ENCODE measurements at regions not wholly inside any gene's neighbourhood (a gene's known extent, or its start where the extent isn't known, plus 50 kb on each side); places are given as distances from the start of the nearest gene placed in this dataset.

DNA sequence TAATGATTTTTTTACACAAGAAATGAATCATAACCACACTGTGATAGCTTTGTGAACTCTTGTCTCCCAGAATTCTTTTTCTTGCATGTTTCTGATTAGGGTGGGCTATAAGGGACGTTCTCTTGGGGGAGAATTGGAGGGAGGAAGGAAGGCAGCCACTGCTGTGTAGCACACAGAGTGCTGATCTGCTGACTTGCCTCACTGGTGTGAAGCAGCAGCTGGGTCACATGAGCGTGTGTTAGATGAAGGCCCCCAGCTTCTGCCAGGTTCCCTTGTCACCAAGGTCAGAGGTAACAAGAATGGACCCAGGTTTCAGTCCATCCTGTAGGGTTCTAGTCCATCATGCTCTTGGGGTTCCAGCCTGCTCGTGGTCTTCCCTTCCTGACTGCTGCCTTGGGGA, 107.4 kb upstream of the GLI2 start:
- Histone ChIP-seq H3K27me3 (ENCODE audit: insufficient read depth, low read length) (no peaks in the 10 kb centered on the region), H3K23me2 (ENCODE audit: insufficient read length, low read depth, low read length, poor library complexity, severe bottlenecking) (no peaks in the 10 kb centered on the region)

More for the DNA sequence above, 107.4 kb upstream of the GLI2 start:
- Histone ChIP-seq H2BK120ac (ENCODE audit: low read depth, low read length, poor library complexity, severe bottlenecking) (no peak overlapping the region), H4K5ac (ENCODE audit: insufficient read length, low read depth, low read length) (no peak overlapping the region), H3K14ac (ENCODE audit: insufficient read depth, low read length) (no peak overlapping the region), H2AFZ (ENCODE audit: low read length) (no peak overlapping the region), H3K9me3 (ENCODE audit: control insufficient read depth, low read depth, low read length) (no peaks in the 10 kb centered on the region), H3K4ac (ENCODE audit: low read depth, low read length) (no peak overlapping the region), H2BK12ac (ENCODE audit: insufficient read length, low read depth, low read length) (no peak overlapping the region), H3K18ac (ENCODE audit: insufficient read length, low read depth, low read length) (no peak overlapping the region), H3K9ac (ENCODE audit: extremely low read depth, insufficient read length, low read length) (no peak overlapping the region), H2BK20ac (ENCODE audit: low read depth, low read length, poor library complexity, severe bottlenecking) (no peak overlapping the region), H3K4me2 (ENCODE audit: insufficient read depth, insufficient read length, low read length) (no peak overlapping the region), H4K20me1 (ENCODE audit: control insufficient read depth, insufficient read depth, insufficient read length) (no peaks in the 10 kb centered on the region), H3K27ac (ENCODE audit: insufficient read length, low read depth, low read length) (no peak overlapping the region), H2AK5ac (ENCODE audit: insufficient read length, low read length) (no peak overlapping the region), H3K79me1 (ENCODE audit: insufficient read depth, low read depth, low read length, poor library complexity, severe bottlenecking) (no peaks in the 10 kb centered on the region), H3T11ph (ENCODE audit: low read length) (no peak overlapping the region), H4K8ac (replicated peaks; ENCODE audit: insufficient read length, low read depth, low read length) (no peak overlapping the region), H3K4me1 (ENCODE audit: insufficient read depth, low read length) (no peaks in the 10 kb centered on the region), H3K79me2 (ENCODE audit: insufficient read depth, low read length) (no peaks in the 10 kb centered on the region), H3K56ac (ENCODE audit: insufficient read length, low read depth, low read length) (no peak overlapping the region), H3K23ac (ENCODE audit: insufficient read length, low read depth, low read length) (no peak overlapping the region), H2BK5ac (ENCODE audit: insufficient read length, low read length) (no peak overlapping the region), H2BK15ac (ENCODE audit: low read depth, low read length) (no peak overlapping the region), H4K91ac (ENCODE audit: insufficient read length, low read depth, low read length) (no peak overlapping the region)
- Mint-ChIP-seq H3K4me1 (peaks cover 3 to 6% of the 10 kb centered on the region in 2 experiments; a peak in 3 of 4 replicates), H3K27me3 (ENCODE audit: low read depth) (peaks cover 84% of the 10 kb centered on the region), H3K36me3 (ENCODE audit: insufficient read depth in 1 of 3, low read depth in 3 of 3) (no peaks in the 10 kb centered on the region), H3K27ac (no peak overlapping the region), H3K4me3 (no peak overlapping the region), H3K9me3 (0 out of 5 replicates have a peak, but pooled peaks cover 0 to 5% of the 10 kb centered on the region in 2 experiments)
- DNase-seq, result no peak
- WGBS (ENCODE audit: extremely low coverage, insufficient read length, low lambda C conversion rate), result no CpG with 5 or more reads among the region's 3 CpGs
- TF ChIP-seq, protein P1, sequence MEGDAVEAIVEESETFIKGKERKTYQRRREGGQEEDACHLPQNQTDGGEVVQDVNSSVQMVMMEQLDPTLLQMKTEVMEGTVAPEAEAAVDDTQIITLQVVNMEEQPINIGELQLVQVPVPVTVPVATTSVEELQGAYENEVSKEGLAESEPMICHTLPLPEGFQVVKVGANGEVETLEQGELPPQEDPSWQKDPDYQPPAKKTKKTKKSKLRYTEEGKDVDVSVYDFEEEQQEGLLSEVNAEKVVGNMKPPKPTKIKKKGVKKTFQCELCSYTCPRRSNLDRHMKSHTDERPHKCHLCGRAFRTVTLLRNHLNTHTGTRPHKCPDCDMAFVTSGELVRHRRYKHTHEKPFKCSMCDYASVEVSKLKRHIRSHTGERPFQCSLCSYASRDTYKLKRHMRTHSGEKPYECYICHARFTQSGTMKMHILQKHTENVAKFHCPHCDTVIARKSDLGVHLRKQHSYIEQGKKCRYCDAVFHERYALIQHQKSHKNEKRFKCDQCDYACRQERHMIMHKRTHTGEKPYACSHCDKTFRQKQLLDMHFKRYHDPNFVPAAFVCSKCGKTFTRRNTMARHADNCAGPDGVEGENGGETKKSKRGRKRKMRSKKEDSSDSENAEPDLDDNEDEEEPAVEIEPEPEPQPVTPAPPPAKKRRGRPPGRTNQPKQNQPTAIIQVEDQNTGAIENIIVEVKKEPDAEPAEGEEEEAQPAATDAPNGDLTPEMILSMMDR (conservative IDR thresholded peaks at IDR 0.05), result no peak

Data from H9 (cell line).